Stimulated activated naive B cell treated with anti-CD40 and anti-IgM and Interleukin-4, amounts not matched to agents 10 μg/mL and 1 μg/mL and 100 μg/mL, for 72 hours (primary cell): ENCODE measurements at regions not wholly inside any gene's neighbourhood (a gene's known extent, or its start where the extent isn't known, plus 50 kb on each side); places are given as distances from the start of the nearest gene placed in this dataset.

ENCODE experiments used
- ATAC-seq, 2 donors: fragments of 150-1000 bp; cut with Tn5 transposase; replicated peaks; 2 replicates each; pipeline ENCODE4 v1.10.0; 2021; ENCODE audit warnings: moderate library complexity in 1 of 2
- DNase-seq: peaks from one replicate; pipeline ENCODE4 v3.0.0; 2021
- H3K27ac Mint-ChIP-seq: one replicate; pipeline ENCODE4 v1.8.0; 2022; ENCODE audit warnings: mild to moderate bottlenecking, mixed read lengths
- H3K27me3 Mint-ChIP-seq, 2 donors: one replicate each; pipeline ENCODE4 v1.8.0; 2022; ENCODE audit warnings: mixed read lengths in 2 of 2
- H3K36me3 Mint-ChIP-seq, 2 donors: one replicate each; pipeline ENCODE4 v1.8.0; 2022; ENCODE audit warnings: mixed read lengths in 2 of 2, mild to moderate bottlenecking in 1 of 2
- H3K4me1 Mint-ChIP-seq, 2 donors: one replicate each; pipeline ENCODE4 v1.8.0; 2022; ENCODE audit warnings: mixed read lengths in 2 of 2, mild to moderate bottlenecking in 1 of 2
- H3K4me3 Mint-ChIP-seq, 2 donors: one replicate each; pipeline ENCODE4 v1.8.0; 2022; ENCODE audit warnings: mild to moderate bottlenecking in 2 of 2, mixed read lengths in 2 of 2, moderate library complexity in 1 of 2
- H3K9me3 Mint-ChIP-seq, 2 donors: one replicate each; pipeline ENCODE4 v1.8.0; 2022; ENCODE audit warnings: mixed read lengths in 2 of 2, mild to moderate bottlenecking in 1 of 2

DNA sequence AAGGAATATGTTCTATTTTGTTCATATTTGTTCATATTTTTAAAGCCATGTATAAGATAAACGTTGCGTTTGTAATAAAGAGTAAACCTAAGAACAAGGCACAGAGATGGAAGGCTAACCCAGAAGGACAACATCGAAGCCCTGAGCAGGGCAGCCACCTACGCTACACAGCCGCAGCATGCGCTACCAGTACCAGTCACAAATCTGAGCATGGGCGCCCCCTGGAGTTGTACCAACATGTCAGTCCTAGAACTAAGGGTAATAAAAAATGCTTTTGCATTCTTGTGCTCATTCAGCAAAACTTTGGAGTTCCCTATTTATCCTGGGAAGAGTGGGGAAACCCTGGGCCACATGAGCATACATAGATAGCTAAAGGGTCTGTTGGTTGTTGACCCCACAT is 70.6 kb downstream of the PLEKHG1 start:
- no peak for ATAC-seq
- no peak for DNase-seq
- peaks cover 32 to 47% of the 10 kb centered on the region in 2 donors for H3K36me3 Mint-ChIP-seq
- H3K27me3 Mint-ChIP-seq: no peaks in the 10 kb centered on the region
- H3K9me3 Mint-ChIP-seq: no peaks in the 10 kb centered on the region
- H3K4me3 Mint-ChIP-seq: no peak overlapping the region
- H3K27ac Mint-ChIP-seq: no peak overlapping the region
- H3K4me1 Mint-ChIP-seq: peaks cover 37 to 70% of the 10 kb centered on the region in 2 donors

- Mint-ChIP-seq H3K9me3 (no peaks in the 10 kb centered on the region), H3K4me1 (peaks cover 34 to 70% of the 10 kb centered on the region in 2 donors), H3K36me3 (peaks cover 45 to 54% of the 10 kb centered on the region in 2 donors)
Observed at GRCh38 chr6:150672800-150673199, 73.1 kb downstream of the PLEKHG1 start.

DNA sequence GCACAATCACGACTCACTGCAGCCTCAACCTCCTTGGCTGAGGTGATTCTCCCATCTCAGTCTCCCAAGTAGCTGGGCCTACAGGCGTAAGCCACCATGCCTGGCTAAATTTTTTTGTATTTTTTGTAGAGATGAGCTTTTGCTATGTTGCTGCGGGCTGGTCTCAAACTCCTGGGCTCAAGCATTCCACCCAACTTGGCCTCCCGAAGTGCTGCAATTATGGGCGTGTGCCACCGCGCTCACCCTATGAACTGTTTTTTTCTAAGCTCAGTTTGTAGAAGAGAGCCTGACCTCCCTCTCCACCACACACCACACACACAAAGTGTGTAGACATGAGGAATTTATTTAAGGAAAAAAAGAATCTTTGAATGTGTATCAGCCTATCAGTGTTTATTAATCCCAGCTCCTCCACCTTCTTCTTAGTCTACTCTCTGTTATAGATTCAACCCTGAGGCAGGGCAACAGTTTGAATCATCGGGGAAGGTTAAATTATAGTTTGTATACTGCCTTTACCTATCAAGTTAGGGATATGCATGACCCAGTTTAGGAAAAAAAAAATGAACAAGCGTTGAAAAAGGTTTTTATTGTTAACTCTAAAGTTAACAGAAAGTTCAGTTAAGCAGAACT is 74.1 kb downstream of the PLEKHG1 start:
- no peak for ATAC-seq

More at GRCh38 chr6:150672800-150673199, 73.1 kb downstream of the PLEKHG1 start:
- Mint-ChIP-seq H3K27ac (peak overlapping the region; percentile 52), H3K27me3 (no peaks in the 10 kb centered on the region), H3K4me3 (no peak overlapping the region)
- no peak for ATAC-seq
- DNase-seq: no peak

GRCh38 chr6:150676344-150676743 is 76.7 kb downstream of the PLEKHG1 start:
- DNase-seq: no peak
- no peaks in the 10 kb centered on the region for H3K9me3 Mint-ChIP-seq
- no peaks in the 10 kb centered on the region for H3K27me3 Mint-ChIP-seq
- no peak for ATAC-seq
- H3K4me3 Mint-ChIP-seq: no peak overlapping the region
- peaks cover 52 to 53% of the 10 kb centered on the region in 2 donors for H3K36me3 Mint-ChIP-seq
- H3K27ac Mint-ChIP-seq: no peak overlapping the region
- peaks cover 40 to 73% of the 10 kb centered on the region in 2 donors for H3K4me1 Mint-ChIP-seq

More for the DNA sequence above, 74.1 kb downstream of the PLEKHG1 start:
- no peak for DNase-seq
- H3K4me1 Mint-ChIP-seq: peaks cover 30 to 59% of the 10 kb centered on the region in 2 donors
- no peaks in the 10 kb centered on the region for H3K9me3 Mint-ChIP-seq
- no peak overlapping the region for H3K27ac Mint-ChIP-seq
- H3K4me3 Mint-ChIP-seq: no peak overlapping the region
- peaks cover 45 to 54% of the 10 kb centered on the region in 2 donors for H3K36me3 Mint-ChIP-seq
- H3K27me3 Mint-ChIP-seq: no peaks in the 10 kb centered on the region

- no peak overlapping the region for H3K27ac Mint-ChIP-seq
- peaks cover 40 to 73% of the 10 kb centered on the region in 2 donors for H3K4me1 Mint-ChIP-seq
- H3K4me3 Mint-ChIP-seq: no peak overlapping the region
- H3K27me3 Mint-ChIP-seq: no peaks in the 10 kb centered on the region
- no peaks in the 10 kb centered on the region for H3K9me3 Mint-ChIP-seq
- ATAC-seq: no peak
- no peak for DNase-seq
- peaks cover 53% of the 10 kb centered on the region in 2 donors for H3K36me3 Mint-ChIP-seq
Observed at GRCh38 chr6:150676772-150677171, 77.1 kb downstream of the PLEKHG1 start.

GRCh38 chr6:150680510-150680909 is 80.8 kb downstream of the PLEKHG1 start:
- H3K4me1 Mint-ChIP-seq: peaks cover 59 to 80% of the 10 kb centered on the region in 2 donors
- no peak overlapping the region for H3K4me3 Mint-ChIP-seq
- ATAC-seq (no peak), DNase-seq (no peak)
- H3K36me3 Mint-ChIP-seq: peaks cover 53 to 59% of the 10 kb centered on the region in 2 donors
- no peaks in the 10 kb centered on the region for H3K27me3 Mint-ChIP-seq
- no peaks in the 10 kb centered on the region for H3K9me3 Mint-ChIP-seq
- peak overlapping the region; percentile 9 for H3K27ac Mint-ChIP-seq

- DNase-seq (no peak), ATAC-seq (no peak)
- Mint-ChIP-seq H3K4me3 (no peak overlapping the region), H3K36me3 (peaks cover 46 to 54% of the 10 kb centered on the region in 2 donors), H3K9me3 (no peaks in the 10 kb centered on the region), H3K27ac (peak overlapping the region; percentile 72), H3K4me1 (peaks cover 65 to 82% of the 10 kb centered on the region in 2 donors), H3K27me3 (no peaks in the 10 kb centered on the region)
Observed at GRCh38 chr6:150681578-150682395, 82.1 kb downstream of the PLEKHG1 start.

GRCh38 chr6:150683320-150683719 is 83.6 kb downstream of the PLEKHG1 start:
- ATAC-seq (peak; percentile 62 to 75), DNase-seq (no peak)
- H3K27me3 Mint-ChIP-seq: no peaks in the 10 kb centered on the region
- H3K36me3 Mint-ChIP-seq: peaks cover 40 to 51% of the 10 kb centered on the region in 2 donors
- H3K27ac Mint-ChIP-seq: peak overlapping the region; percentile 85
- H3K9me3 Mint-ChIP-seq: no peaks in the 10 kb centered on the region
- peaks cover 61 to 85% of the 10 kb centered on the region in 2 donors for H3K4me1 Mint-ChIP-seq
- H3K4me3 Mint-ChIP-seq: peak overlapping the region; percentile 25 to 60

DNA sequence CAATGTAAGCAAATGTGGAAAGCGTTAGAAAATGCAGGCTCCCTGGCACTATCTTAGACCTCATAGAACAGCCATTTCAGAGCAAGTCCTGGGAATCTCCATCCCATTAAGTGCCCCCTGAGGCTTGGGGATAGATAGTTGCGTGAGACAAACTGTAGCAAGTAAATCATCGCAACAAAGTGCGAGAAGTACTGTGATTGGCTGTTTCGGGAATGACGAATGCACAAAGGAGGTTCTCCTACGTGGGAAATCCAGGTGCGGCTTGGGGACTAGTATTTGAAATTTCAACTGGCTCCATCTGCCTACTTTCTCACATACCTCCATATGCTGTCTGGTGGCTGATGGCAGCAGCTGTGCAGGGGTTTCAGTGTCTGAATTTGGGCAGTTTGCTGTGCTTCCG is 84.5 kb downstream of the PLEKHG1 start:
- H3K27ac Mint-ChIP-seq: peak overlapping the region; percentile 85
- peak overlapping the region; percentile 50 to 65 for H3K4me3 Mint-ChIP-seq
- H3K9me3 Mint-ChIP-seq: no peaks in the 10 kb centered on the region
- H3K36me3 Mint-ChIP-seq: peaks cover 42 to 56% of the 10 kb centered on the region in 2 donors
- H3K27me3 Mint-ChIP-seq: no peaks in the 10 kb centered on the region
- H3K4me1 Mint-ChIP-seq: peaks cover 64 to 93% of the 10 kb centered on the region in 2 donors
- ATAC-seq: peak in 1 of 2 donors; percentile 3
- DNase-seq: no peak

DNA sequence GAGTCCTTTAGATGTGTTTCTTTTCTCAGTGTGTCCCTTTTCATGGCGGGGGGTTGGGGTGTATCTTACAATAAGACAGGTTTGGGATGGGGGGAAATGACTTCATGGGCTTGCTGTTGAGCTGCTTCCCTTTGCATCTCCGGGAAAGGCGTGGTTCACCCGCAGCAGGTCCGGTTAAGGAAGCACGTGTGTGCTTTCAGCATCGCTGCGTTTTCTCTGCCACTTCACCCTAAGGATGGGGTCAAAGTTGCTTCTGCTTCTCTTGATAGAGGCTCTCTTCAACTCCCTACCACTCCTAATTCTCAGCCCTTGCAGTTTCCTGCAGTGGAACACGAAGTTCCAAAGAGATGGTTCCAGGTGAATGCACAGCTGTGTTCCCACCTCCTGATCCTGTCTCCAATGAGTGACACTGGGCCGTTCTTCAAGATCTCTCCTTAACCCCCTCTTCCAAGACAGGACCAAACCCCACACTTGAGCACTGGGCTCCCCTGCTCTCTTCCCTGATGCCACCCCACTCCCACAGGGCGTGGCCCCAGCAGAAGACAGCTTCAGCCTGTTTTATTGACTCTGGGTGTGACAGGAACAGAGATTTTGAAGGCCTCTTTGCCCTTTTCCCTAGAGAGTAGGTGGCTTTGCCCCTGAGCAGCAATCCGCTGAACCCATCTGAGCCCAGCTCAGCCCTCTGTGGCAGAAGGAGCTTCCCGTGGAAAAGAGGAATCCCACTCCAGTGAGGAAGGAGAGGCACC is 85.2 kb downstream of the PLEKHG1 start:
- H3K4me3 Mint-ChIP-seq: peak overlapping the region; percentile 50 to 65
- no peak for DNase-seq

DNA sequence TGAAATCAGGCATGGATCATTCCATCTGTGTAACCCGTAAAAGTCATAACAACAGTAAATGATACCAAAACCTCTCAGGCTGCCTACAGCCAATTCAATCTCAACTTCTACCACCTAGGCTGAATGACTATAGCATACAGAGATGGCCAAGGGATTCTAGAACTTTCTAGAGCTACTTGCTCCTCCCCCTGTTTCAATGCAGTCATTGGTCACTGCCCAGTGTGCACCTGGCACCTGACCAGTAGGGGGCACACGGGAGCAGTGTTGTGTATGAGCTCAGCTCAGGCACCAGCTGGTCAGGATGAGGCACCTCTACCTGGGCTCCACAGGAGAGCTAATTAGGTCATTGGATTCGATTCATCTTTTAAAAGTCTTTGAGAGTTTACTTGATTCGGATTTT is 86.2 kb downstream of the PLEKHG1 start:
- Mint-ChIP-seq H3K27ac (no peak overlapping the region), H3K4me3 (no peak overlapping the region), H3K27me3 (no peaks in the 10 kb centered on the region), H3K9me3 (no peaks in the 10 kb centered on the region), H3K36me3 (peaks cover 34 to 46% of the 10 kb centered on the region in 2 donors), H3K4me1 (peaks cover 60 to 94% of the 10 kb centered on the region in 2 donors)
- DNase-seq (no peak), ATAC-seq (peak; percentile 47 to 55)

More for the DNA sequence above, 85.2 kb downstream of the PLEKHG1 start:
- peak; percentile 23 to 24 for ATAC-seq
- H3K27ac Mint-ChIP-seq: peak overlapping the region; percentile 81
- H3K27me3 Mint-ChIP-seq: no peaks in the 10 kb centered on the region
- peaks cover 61 to 94% of the 10 kb centered on the region in 2 donors for H3K4me1 Mint-ChIP-seq
- H3K36me3 Mint-ChIP-seq: peaks cover 37 to 51% of the 10 kb centered on the region in 2 donors
- no peaks in the 10 kb centered on the region for H3K9me3 Mint-ChIP-seq

- peaks cover 61 to 94% of the 10 kb centered on the region in 2 donors for H3K4me1 Mint-ChIP-seq
Observed at GRCh38 chr6:150686566-150686965, 86.9 kb downstream of the PLEKHG1 start.

GRCh38 chr6:150687508-150687907 is 87.8 kb downstream of the PLEKHG1 start:
- H3K36me3 Mint-ChIP-seq: peaks cover 34 to 45% of the 10 kb centered on the region in 2 donors
- peak overlapping the region; percentile 80 for H3K27ac Mint-ChIP-seq
- no peaks in the 10 kb centered on the region for H3K9me3 Mint-ChIP-seq
- no peak for ATAC-seq
- H3K4me3 Mint-ChIP-seq: peak overlapping the region; percentile 28 to 50
- DNase-seq: no peak
- H3K4me1 Mint-ChIP-seq: peaks cover 55 to 93% of the 10 kb centered on the region in 2 donors
- H3K27me3 Mint-ChIP-seq: no peaks in the 10 kb centered on the region

More at GRCh38 chr6:150686566-150686965, 86.9 kb downstream of the PLEKHG1 start:
- ATAC-seq: no peak
- no peak for DNase-seq
- Mint-ChIP-seq H3K36me3 (peaks cover 35 to 47% of the 10 kb centered on the region in 2 donors), H3K9me3 (no peaks in the 10 kb centered on the region), H3K4me3 (peak overlapping the region in 1 of 2 donors; percentile 49), H3K27me3 (no peaks in the 10 kb centered on the region), H3K27ac (peak overlapping the region; percentile 70)
